Thoracic aorta (tissue), 2 donors: ENCODE measurements at regions not wholly inside any gene's neighbourhood (a gene's known extent, or its start where the extent isn't known, plus 50 kb on each side); places are given as distances from the start of the nearest gene placed in this dataset.

Source experiments
- ATAC-seq: fragments of 150-250 bp; one replicate; pipeline ENCODE4 v1.8.0; 2017; ENCODE audit warnings: low read depth; ENCODE audit not compliant: insufficient number of reproducible peaks, low FRiP score
- DNase-seq: peaks from one replicate; pipeline ENCODE4 v3.0.0-alpha.2; 2020; ENCODE audit warnings: low spot score
- H3K27ac ChIP-seq, 2 donors: fragments of 200-600 bp; sonication (generic); 1 replicate in 1 of 2; 2 replicates in 1 of 2; pipeline ENCODE4 v1.5.1; 2016; ENCODE audit warnings: mild to moderate bottlenecking in 2 of 2, moderate library complexity in 2 of 2
- H3K27me3 ChIP-seq: fragments of 200-600 bp; sonication (generic); replicated peaks from 2 replicates; pipeline ENCODE4 v1.6.0; 2016; ENCODE audit warnings: mild to moderate bottlenecking; ENCODE audit not compliant: insufficient read depth
- H3K36me3 ChIP-seq: fragments of 200-600 bp; sonication (generic); one replicate; pipeline ENCODE4 v1.5.1; 2016
- H3K4me1 ChIP-seq, 2 donors: fragments of 200-600 bp; sonication (generic); 1 replicate in 1 of 2; 2 replicates in 1 of 2; pipeline versions ENCODE4 v1.5.1 to v1.6.0; 2016; ENCODE audit warnings: low read depth in 2 of 2, mild to moderate bottlenecking in 1 of 2; ENCODE audit not compliant: control insufficient read depth in 1 of 2
- H3K4me3 ChIP-seq: fragments of 200-600 bp; sonication (generic); 2 replicates; pipeline ENCODE4 v1.5.1; 2016; ENCODE audit warnings: mild to moderate bottlenecking
- H3K9me3 ChIP-seq: fragments of 200-600 bp; sonication (generic); 2 replicates; pipeline ENCODE4 v1.5.1; 2016
- CTCF ChIP-seq: fragments of 200-600 bp; sonication (generic); IDR thresholded peaks from one replicate; pipeline ENCODE4 v1.5.1; 2019; ENCODE audit warnings: antibody characterized with exemption

- Histone ChIP-seq H3K9me3 (no peaks in the 10 kb centered on the region), H3K4me1 (no peaks in the 10 kb centered on the region), H3K27me3 (no peaks in the 10 kb centered on the region), H3K36me3 (no peaks in the 10 kb centered on the region), H3K27ac (no peak overlapping the region), H3K4me3 (no peak overlapping the region)
- ATAC-seq: no peak
- no peak for TF ChIP-seq CTCF
- no peak for DNase-seq
Measured at GRCh38 chr7:46076527-46076926, 155.5 kb upstream of the IGFBP3 start.

- no peak for DNase-seq
- Histone ChIP-seq H3K27ac (no peak overlapping the region), H3K4me3 (no peak overlapping the region), H3K9me3 (no peaks in the 10 kb centered on the region), H3K4me1 (no peaks in the 10 kb centered on the region), H3K36me3 (no peaks in the 10 kb centered on the region), H3K27me3 (no peaks in the 10 kb centered on the region)
- ATAC-seq: no peak
- TF ChIP-seq CTCF: no peak
Measured at GRCh38 chr7:46072722-46073121, 151.7 kb upstream of the IGFBP3 start.

- no peaks in the 10 kb centered on the region for H3K36me3 ChIP-seq
- no peak overlapping the region for H3K27ac ChIP-seq
- no peaks in the 10 kb centered on the region for H3K27me3 ChIP-seq
- no peaks in the 10 kb centered on the region for H3K4me1 ChIP-seq
- DNase-seq (no peak), ATAC-seq (no peak)
- no peaks in the 10 kb centered on the region for H3K9me3 ChIP-seq
- TF ChIP-seq CTCF: no peak
- H3K4me3 ChIP-seq: no peak overlapping the region
Measured at GRCh38 chr7:46071601-46072000, 150.5 kb upstream of the IGFBP3 start.

GRCh38 chr7:46071076-46071475 lies 150.0 kb upstream of the IGFBP3 start:
- Histone ChIP-seq H3K4me1 (no peaks in the 10 kb centered on the region), H3K4me3 (no peak overlapping the region), H3K27me3 (no peaks in the 10 kb centered on the region), H3K27ac (no peak overlapping the region), H3K36me3 (no peaks in the 10 kb centered on the region), H3K9me3 (no peaks in the 10 kb centered on the region)
- TF ChIP-seq CTCF: no peak
- no peak for DNase-seq
- no peak for ATAC-seq

- DNase-seq (no peak), ATAC-seq (no peak)
- TF ChIP-seq CTCF: no peak
- Histone ChIP-seq H3K4me3 (no peak overlapping the region), H3K9me3 (no peaks in the 10 kb centered on the region), H3K27ac (no peak overlapping the region), H3K27me3 (no peaks in the 10 kb centered on the region), H3K36me3 (no peaks in the 10 kb centered on the region), H3K4me1 (no peaks in the 10 kb centered on the region)
Measured at GRCh38 chr7:46068159-46068558, 147.1 kb upstream of the IGFBP3 start.
